GM21529 (cell line): ENCODE measurements at regions not wholly inside any gene's neighbourhood (a gene's known extent, or its start where the extent isn't known, plus 50 kb on each side); places are given as distances from the start of the nearest gene placed in this dataset.

ENCODE experiments used
- ATAC-seq: cut with Tn5 transposase; IDR thresholded peaks from one replicate; pipeline ENCODE4 v1.9.1; 2021; ENCODE audit not compliant: unreplicated experiment

DNA sequence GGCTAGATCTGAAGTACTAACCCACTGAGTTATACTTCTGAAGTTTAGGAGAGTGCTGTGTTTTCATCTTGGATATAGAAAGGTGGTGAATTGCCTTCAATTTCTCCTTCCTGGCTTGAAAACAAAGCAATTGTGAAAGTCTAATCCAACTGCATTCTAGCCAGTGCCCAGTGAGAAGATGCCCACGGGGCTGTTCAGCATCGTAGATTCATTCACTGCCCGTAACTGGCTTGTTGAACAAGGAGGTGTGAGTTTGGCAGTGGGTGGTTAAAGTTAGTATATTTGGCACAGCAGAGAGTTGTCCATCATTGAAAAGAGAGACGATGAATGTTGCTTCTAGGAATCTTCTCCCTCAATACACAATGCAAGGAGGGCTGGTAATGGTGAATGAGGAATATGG lies 82.3 kb upstream of the RND3 start:
- no peak for ATAC-seq

GRCh38 chr2:150567771-150568301 lies 80.4 kb upstream of the RND3 start:
- ATAC-seq: no peak

- ATAC-seq: no peak
Measured at GRCh38 chr2:150566289-150566688, 78.8 kb upstream of the RND3 start.

DNA sequence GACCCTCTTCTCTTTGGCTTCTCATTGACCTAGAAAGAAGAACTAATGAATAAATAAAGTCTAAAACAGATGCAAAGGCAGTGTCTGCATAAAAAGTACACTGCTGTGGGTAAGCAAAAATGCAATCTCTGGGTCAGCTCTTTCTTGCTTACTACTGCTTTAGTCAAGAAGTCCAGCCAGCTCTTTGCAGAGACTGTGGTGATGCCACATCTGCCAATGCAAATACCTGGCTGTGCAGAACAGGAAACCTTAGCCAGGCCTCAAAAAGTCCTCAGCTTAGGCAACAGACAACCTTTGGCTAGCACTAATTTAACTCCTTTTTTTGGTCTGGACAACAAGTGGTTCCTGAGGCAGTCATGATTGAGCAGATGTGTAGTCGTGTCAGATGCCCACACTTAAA lies 73.6 kb upstream of the RND3 start:
- no peak for ATAC-seq

GRCh38 chr2:150557020-150557600 lies 69.6 kb upstream of the RND3 start:
- no peak for ATAC-seq

DNA sequence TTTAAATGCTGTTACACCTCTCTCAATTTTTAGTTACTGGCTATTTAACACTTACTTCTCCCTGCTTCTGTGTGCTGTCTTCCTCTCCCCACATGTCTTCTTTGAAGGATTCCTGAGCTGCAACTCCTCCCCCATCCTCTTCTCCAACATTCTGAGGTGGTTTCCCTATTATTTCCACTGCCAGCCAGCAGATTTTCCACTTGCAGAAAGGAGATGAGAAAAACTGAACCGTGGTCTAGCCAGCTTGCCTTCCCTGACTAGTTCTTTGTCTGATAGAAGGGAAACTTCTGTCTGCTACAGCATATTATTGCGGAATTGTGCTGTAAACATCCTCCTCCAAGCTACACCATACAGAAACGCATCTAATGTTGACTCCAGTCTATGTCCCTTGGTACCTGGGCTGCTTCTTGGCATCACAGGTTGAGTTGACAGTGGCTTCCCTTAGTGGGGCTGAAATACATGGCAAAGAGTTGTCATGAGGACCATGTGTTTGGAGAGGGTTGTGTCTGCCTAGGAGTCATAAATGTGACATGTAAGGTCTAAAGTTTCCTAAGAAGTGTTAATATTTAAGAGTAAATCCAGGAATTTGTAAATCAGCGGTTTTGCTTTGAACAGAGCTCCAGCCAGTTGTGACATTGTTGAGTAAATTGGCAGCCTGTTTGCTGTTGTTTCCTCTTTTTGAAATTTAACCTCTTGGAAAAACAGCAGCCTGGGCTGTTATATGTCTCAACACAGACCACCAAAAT lies 68.3 kb upstream of the RND3 start:
- no peak for ATAC-seq

DNA sequence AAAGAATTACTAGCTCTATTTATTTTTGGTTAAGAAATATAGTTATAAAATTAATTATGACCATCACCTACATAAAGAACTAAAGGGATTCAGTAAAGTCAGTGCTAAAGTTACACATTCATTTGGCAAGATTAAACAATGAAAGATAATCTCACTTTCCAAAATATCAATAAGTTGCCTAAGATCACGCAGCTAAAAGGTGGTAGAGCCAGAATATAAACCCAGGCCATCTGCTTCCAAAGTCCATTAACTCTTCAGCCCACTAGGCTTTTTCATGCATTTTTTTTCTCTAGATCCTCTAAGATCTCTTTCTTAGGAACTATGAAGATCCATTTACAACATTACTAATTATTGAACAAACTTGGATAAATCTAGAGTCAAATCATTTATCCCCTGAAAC lies 66.6 kb upstream of the RND3 start:
- ATAC-seq: no peak

- ATAC-seq: no peak
Measured at GRCh38 chr2:150552041-150552820, 64.8 kb upstream of the RND3 start.

DNA sequence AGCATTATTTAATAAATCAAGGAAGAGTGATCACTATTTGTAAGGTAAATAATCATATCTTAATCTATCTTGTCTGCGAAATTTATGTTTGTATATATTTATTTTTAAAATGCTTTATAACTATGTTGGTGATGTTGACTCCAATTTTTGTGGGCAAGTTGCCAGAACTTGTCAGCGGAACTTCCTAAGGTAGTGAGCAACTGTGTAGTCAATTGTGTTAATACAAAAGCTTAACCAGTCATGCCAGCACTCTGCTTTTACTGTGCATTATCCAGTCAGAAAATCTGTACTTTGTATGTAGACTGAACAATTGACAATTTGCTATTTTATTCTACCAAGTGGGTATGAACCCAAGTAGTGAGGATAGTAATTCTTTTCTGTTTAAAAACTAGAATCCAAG lies 61.9 kb upstream of the RND3 start:
- ATAC-seq: no peak

- ATAC-seq: no peak
Measured at GRCh38 chr2:150548527-150548926, 61.1 kb upstream of the RND3 start.

DNA sequence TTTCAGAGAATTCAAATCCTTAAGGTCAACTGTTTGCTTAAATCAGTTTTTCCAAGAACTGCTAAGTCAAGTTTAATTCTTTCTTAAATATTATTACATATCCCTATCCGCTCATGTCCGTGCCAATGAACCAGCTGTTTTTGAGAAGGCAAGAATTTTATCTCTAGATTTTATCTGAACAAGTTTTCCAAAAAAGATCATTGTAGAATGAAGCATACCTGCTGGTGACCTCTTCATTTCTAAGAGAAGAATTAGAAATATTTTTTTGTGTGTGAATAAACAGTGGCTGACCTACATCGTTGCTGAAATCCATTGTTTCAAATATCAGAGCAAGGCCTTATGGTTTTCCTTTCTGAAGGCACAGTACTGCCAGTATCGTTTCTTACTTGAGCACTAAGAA lies 58.4 kb upstream of the RND3 start:
- no peak for ATAC-seq

GRCh38 chr2:150544731-150545130 lies 57.3 kb upstream of the RND3 start:
- no peak for ATAC-seq

DNA sequence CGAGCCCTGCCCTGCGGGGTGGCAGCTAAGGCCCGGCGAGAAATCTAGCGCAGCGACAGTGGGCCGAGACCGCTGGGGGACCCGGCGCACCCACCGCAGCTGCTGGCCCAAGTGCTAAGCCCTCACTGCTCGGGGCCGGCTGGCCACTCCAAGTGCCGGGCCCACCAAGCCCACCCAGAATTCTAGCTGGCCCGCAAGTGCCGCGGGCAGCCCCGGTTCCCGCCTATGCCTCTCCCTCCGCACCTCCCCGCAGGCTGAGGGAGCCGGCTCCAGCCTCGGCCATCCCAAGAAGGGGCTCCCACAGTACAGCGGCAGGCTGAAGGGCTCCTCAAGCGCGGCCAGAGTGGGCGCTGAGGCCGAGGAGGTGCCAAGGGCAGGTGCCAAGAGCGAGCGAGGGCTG lies 55.2 kb upstream of the RND3 start:
- no peak for ATAC-seq

DNA sequence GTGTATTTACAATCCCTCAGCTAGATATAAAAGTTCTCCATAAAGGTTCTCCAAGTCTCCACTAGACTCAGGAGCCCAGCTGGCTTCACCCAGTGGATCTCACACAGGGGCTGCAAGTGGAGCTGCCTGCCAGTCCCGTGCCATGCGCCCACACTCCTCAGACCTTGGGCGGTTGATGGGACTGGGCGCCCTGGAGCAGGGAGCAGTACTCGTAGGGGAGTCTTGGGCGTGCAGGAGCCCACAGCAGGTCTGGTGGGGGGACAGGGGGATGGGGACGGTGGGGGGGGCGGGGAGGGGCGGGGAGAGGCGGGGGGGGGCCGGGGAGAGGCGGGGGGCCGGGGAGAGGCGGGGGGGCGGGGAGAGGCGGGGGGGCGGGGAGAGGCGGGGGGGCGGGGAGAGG lies 54.7 kb upstream of the RND3 start:
- no peak for ATAC-seq

- ATAC-seq: no peak
Measured at GRCh38 chr2:150538651-150539201, 51.3 kb upstream of the RND3 start.
